Right cardiac atrium (tissue), 5 donors: ENCODE measurements at regions not wholly inside any gene's neighbourhood (a gene's known extent, or its start where the extent isn't known, plus 50 kb on each side); places are given as distances from the start of the nearest gene placed in this dataset.
"Not testable (repeated sequence)": the region's sequence is repeated elsewhere in the genome, so short reads cannot be mapped to it uniquely, and the experiment has no call there.

Experiments
- ATAC-seq, 2 donors: fragments of 200-7000 bp; cut with Tn5 transposase; one replicate each; pipeline versions ENCODE4 v1.8.0 to v1.9.1; 2020; ENCODE audit warnings: moderate library complexity in 2 of 2, mild to moderate bottlenecking in 1 of 2
- DNase-seq, 3 donors: peaks; one replicate each; pipeline ENCODE4 v3.0.0-alpha.2; 2020
- H3K27ac ChIP-seq: one replicate; pipeline ENCODE4 v1.5.1; 2013; ENCODE audit warnings: mild to moderate bottlenecking, low read length, control low read depth, moderate library complexity
- H3K27me3 ChIP-seq: one replicate; pipeline ENCODE4 v1.6.1; 2013; ENCODE audit not compliant: control insufficient read depth, insufficient read depth
- H3K4me1 ChIP-seq: one replicate; pipeline ENCODE4 v1.6.1; 2013; ENCODE audit warnings: low read length; ENCODE audit not compliant: control insufficient read depth, insufficient read depth
- H3K4me3 ChIP-seq: one replicate; pipeline ENCODE4 v1.5.1; 2013; ENCODE audit warnings: low read length, control low read depth
- H3K9me3 ChIP-seq: one replicate; pipeline ENCODE4 v1.6.1; 2013; ENCODE audit warnings: low read length; ENCODE audit not compliant: control insufficient read depth
- WGBS: extraction: QIAGEN DNeasy Blood & Tissue Kit; methylation state at CpG from one replicate; pipeline ENCODE4 v1.1.7; 2013; 5-methylcytosine and 5-hydroxymethylcytosine counted together
- intact Hi-C, 4 donors: fragments of 100-400 bp; cut with DNase I; formaldehyde crosslinking; loops; one replicate each; pipeline versions ENCODE4 v1.11.0 to v1.14.0; 2022 to 2023
- donor health status: healthy with polysubstance abuse.
- donor health status: DM: no; HTN: yes; CAD: no.
- donor health status: DM: no; HTN: no; CAD: no.
- donor health status: DM: no; HTN: yes; CAD: no; lungs with severe emphysema.
- donor health status: DM: yes; HTN: yes; CAD: no.

DNA sequence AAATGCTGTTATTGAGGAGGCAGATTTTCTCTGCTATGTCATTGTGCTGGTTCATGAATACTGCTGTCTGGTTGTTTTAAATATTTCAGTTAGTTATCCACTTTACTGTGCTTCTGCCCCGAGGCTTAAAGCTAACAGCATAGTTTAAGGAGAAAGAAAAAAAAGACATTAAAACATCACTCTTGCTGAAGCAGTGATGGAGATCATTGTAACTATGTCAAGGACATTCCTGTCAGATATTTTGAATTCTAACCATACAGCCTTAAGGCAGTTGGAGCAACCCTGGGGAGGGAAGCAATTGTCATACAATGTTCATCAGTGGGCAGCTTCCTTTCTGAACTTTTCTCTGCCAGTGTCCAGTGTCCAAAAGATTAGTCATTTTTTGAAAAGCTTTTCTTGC lies 199.0 kb upstream of the DDX53 start:
- WGBS, result 55% methylated on average over 1 of the region's 1 CpG
- DNase-seq (no peak), ATAC-seq (no peak)
- Histone ChIP-seq H3K27me3 (no peaks in the 10 kb centered on the region), H3K4me1 (no peaks in the 10 kb centered on the region), H3K4me3 (no peak overlapping the region), H3K27ac (no peak overlapping the region), H3K9me3 (no peaks in the 10 kb centered on the region)
- intact Hi-C loops, result no loop called here

GRCh38 chrX:22803353-22803752 lies 196.4 kb upstream of the DDX53 start:
- H3K4me1 ChIP-seq, result no peaks in the 10 kb centered on the region
- WGBS, result 74% methylated on average over 1 of the region's 1 CpG
- ATAC-seq (no peak), DNase-seq (no peak)
- no peak overlapping the region for H3K27ac ChIP-seq
- H3K4me3 ChIP-seq, result no peak overlapping the region
- H3K9me3 ChIP-seq, result no peaks in the 10 kb centered on the region
- intact Hi-C loops, result no loop called here
- H3K27me3 ChIP-seq, result no peaks in the 10 kb centered on the region

DNA sequence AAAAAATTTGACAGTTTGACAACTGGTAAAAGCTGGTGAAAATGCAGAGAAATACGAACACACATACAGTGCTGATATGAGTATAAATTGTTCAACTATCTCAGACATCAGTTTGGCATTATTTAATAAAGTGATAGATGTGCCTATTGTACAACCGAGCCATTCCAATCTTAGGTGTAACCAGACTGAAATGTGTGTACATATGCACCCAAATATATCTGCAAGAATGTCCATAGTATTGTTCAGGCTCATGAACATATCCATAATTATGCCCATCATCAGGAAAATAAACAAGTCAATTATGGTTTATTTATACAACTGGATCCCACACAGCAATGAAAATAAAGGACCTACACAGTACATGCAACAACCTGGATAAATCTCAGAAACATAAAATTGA lies 188.9 kb upstream of the DDX53 start:
- intact Hi-C loops, result no loop called here

GRCh38 chrX:22818061-22818460 lies 181.7 kb upstream of the DDX53 start:
- intact Hi-C loops, result no loop called here
- Histone ChIP-seq H3K4me1 (no peaks in the 10 kb centered on the region), H3K27me3 (no peaks in the 10 kb centered on the region), H3K27ac (no peak overlapping the region), H3K4me3 (no peak overlapping the region), H3K9me3 (no peaks in the 10 kb centered on the region)
- ATAC-seq, result no peak
- no peak for DNase-seq

More for the DNA sequence above, 188.9 kb upstream of the DDX53 start:
- DNase-seq (no peak), ATAC-seq (no peak)
- WGBS, result 48% methylated on average over 2 of the region's 2 CpGs
- no peaks in the 10 kb centered on the region for H3K9me3 ChIP-seq
- H3K27ac ChIP-seq, result no peak overlapping the region
- no peak overlapping the region for H3K4me3 ChIP-seq
- no peaks in the 10 kb centered on the region for H3K27me3 ChIP-seq
- no peaks in the 10 kb centered on the region for H3K4me1 ChIP-seq

GRCh38 chrX:22855693-22856092 lies 144.1 kb upstream of the DDX53 start:
- Histone ChIP-seq H3K4me1 (no peaks in the 10 kb centered on the region), H3K27ac (no peak overlapping the region), H3K27me3 (no peaks in the 10 kb centered on the region), H3K4me3 (no peak overlapping the region), H3K9me3 (no peaks in the 10 kb centered on the region)
- DNase-seq (no peak), ATAC-seq (no peak)
- intact Hi-C loops, result no loop called here

DNA sequence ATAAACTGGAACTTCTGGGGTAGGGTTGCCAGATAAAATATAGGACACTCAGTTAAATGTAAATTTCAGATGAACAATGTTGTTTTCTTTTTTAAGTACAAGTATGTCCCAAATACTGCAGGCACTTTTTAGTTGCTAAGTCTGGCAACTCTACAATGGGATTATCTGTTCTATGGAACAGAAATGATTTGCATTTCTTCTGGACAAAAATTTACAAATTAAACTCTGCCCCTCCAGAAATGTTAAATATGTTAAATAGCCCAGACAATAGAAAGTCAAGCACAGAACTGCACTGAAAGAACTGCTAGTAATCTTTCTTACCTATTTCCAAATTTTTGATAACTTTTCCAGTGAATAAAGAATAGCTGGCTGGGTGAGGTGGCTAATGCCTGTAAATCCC lies 140.1 kb upstream of the DDX53 start:
- H3K4me1 ChIP-seq, result no peaks in the 10 kb centered on the region
- H3K27me3 ChIP-seq, result no peaks in the 10 kb centered on the region
- no peaks in the 10 kb centered on the region for H3K9me3 ChIP-seq
- no peak for DNase-seq
- intact Hi-C loops, result no loop called here
- ATAC-seq, result no peak
- no peak overlapping the region for H3K4me3 ChIP-seq
- no peak overlapping the region for H3K27ac ChIP-seq

GRCh38 chrX:22866801-22867200 lies 133.0 kb upstream of the DDX53 start:
- ATAC-seq, H3K9me3 ChIP-seq, DNase-seq, intact Hi-C loops, H3K4me3 ChIP-seq, H3K4me1 ChIP-seq, H3K27me3 ChIP-seq, H3K27ac ChIP-seq: not testable (repeated sequence)
- 78% methylated on average over 5 of the region's 5 CpGs for WGBS

DNA sequence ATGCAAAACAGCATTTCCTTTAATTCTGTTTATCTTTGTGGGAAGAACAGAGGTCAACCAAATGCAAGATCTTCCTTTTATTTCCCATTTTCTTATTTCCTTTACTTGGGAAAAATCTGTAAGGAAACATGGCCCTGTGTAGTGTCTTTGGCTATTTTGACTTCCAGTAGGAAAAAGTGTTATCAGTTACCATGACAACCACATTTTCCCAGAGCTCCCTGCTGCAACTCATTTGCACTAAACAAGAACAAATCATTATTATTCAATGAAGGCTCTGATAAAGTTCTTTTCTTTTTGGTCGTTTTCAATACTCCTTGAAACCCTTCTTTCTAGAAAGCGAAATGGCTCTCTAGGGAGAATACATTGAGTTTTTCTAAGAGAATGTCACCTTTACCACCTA lies 117.2 kb upstream of the DDX53 start:
- no peak for DNase-seq
- Histone ChIP-seq H3K4me1 (no peaks in the 10 kb centered on the region), H3K9me3 (no peaks in the 10 kb centered on the region), H3K27me3 (no peaks in the 10 kb centered on the region), H3K4me3 (no peak overlapping the region), H3K27ac (no peak overlapping the region)
- intact Hi-C loops, result no loop called here
- ATAC-seq, result no peak
- whole genome bisulfite sequencing, result 60% methylated on average over 2 of the region's 2 CpGs

DNA sequence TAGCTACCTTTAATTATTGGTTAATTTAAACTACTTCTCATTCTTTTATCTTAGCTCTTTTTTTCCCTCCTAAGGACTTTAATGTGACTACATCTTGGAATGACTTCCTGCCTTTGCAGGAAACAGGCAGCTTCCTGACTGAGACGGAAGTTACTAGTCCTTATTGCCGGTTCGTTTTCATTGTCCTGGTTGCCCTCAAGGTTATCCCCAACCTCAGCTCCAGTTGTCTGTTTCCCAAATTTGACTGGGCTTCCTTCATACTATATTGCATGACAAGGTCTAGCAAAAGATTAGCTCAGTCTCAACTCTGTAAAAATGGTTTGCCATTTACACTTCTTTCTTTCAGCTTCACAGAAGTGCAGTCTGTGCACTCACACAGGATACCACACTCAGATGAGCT lies 109.9 kb upstream of the DDX53 start:
- H3K27ac ChIP-seq, result no peak overlapping the region
- H3K4me1 ChIP-seq, result no peaks in the 10 kb centered on the region
- DNase-seq (no peak), ATAC-seq (no peak)
- intact Hi-C loops, result no loop called here
- H3K4me3 ChIP-seq, result no peak overlapping the region
- no peaks in the 10 kb centered on the region for H3K27me3 ChIP-seq
- no peaks in the 10 kb centered on the region for H3K9me3 ChIP-seq
- 41% methylated on average over 3 of the region's 3 CpGs for WGBS

DNA sequence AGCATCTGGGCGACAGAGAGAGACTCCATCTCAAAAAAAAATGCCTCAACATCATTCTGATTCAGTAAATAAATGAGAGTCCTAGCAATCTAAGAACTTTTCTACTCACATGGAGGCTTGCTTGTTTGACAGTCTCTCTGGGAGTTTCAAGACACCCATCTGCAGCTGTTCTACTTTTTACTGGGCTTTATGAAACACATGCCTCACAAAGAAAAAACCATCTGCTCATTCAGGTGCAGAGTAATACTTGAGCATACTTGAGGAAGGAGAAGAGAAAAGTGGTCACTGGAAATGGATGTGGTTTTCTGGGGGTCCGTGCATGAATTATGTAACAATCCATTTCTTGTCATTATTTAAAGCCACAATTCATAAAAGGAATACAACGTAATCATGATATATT lies 87.1 kb upstream of the DDX53 start:
- H3K4me1 ChIP-seq, result no peaks in the 10 kb centered on the region
- no peaks in the 10 kb centered on the region for H3K27me3 ChIP-seq
- DNase-seq (no peak), ATAC-seq (no peak)
- no peak overlapping the region for H3K4me3 ChIP-seq
- H3K9me3 ChIP-seq, result no peaks in the 10 kb centered on the region
- H3K27ac ChIP-seq, result no peak overlapping the region
- intact Hi-C loops, result no loop called here
- 59% methylated on average over 3 of the region's 3 CpGs for WGBS

GRCh38 chrX:22922961-22923360 lies 76.8 kb upstream of the DDX53 start:
- intact Hi-C loops, result no loop called here
- H3K27me3 ChIP-seq, result no peaks in the 10 kb centered on the region
- WGBS, result 69% methylated on average over 5 of the region's 5 CpGs
- no peak overlapping the region for H3K27ac ChIP-seq
- no peak for DNase-seq
- H3K4me3 ChIP-seq, result no peak overlapping the region
- no peaks in the 10 kb centered on the region for H3K4me1 ChIP-seq
- H3K9me3 ChIP-seq, result no peaks in the 10 kb centered on the region
- no peak for ATAC-seq

- DNase-seq (no peak), ATAC-seq (no peak)
- Histone ChIP-seq H3K27me3 (no peaks in the 10 kb centered on the region), H3K9me3 (no peaks in the 10 kb centered on the region), H3K4me1 (no peaks in the 10 kb centered on the region), H3K4me3 (no peak overlapping the region), H3K27ac (no peak overlapping the region)
- intact Hi-C loops, result no loop called here
- WGBS, result 86% methylated on average over 2 of the region's 2 CpGs
Measured at GRCh38 chrX:22934640-22935039, 65.1 kb upstream of the DDX53 start.
